Ishikawa (cell line): ENCODE measurements at regions not wholly inside any gene's neighbourhood (a gene's known extent, or its start where the extent isn't known, plus 50 kb on each side); places are given as distances from the start of the nearest gene placed in this dataset.

Experiments
- CREB1 ChIP-seq: IDR thresholded peaks from 2 replicates; pipeline ENCODE4 v1.6.1; 2012; ENCODE audit warnings: low read depth
- EP300 ChIP-seq: IDR thresholded peaks from 2 replicates; pipeline ENCODE4 v1.6.1; 2012; ENCODE audit warnings: borderline replicate concordance
- MAX ChIP-seq: IDR thresholded peaks from 2 replicates; pipeline ENCODE4 v1.6.1; 2012
- RAD21 ChIP-seq: IDR thresholded peaks from 2 replicates; pipeline ENCODE4 v1.6.1; 2012; ENCODE audit warnings: low read depth
- REST ChIP-seq: IDR thresholded peaks from 2 replicates; pipeline ENCODE4 v1.6.1; 2012; ENCODE audit warnings: low read depth, mild to moderate bottlenecking
- USF1 ChIP-seq: IDR thresholded peaks from 2 replicates; pipeline ENCODE4 v1.6.1; 2012

- TF ChIP-seq REST (no peak), RAD21 (no peak), EP300 (no peak), CREB1 (no peak), MAX (no peak), USF1 (no peak)
Observed at GRCh38 chr2:146659976-146660375, 1184.9 kb upstream of the ACVR2A start.
